ENCODE measurements at regions not wholly inside any gene's neighbourhood (a gene's known extent, or its start where the extent isn't known, plus 50 kb on each side); places are given as distances from the start of the nearest gene placed in this dataset.

GRCh38 chr7:106450716-106451115, 165.9 kb upstream of the NAMPT start:
- TF ChIP-seq CTCF (CRISPR knock-in tag; IDR thresholded peaks at IDR 0.05) (no peak), MED13 (CRISPR knock-in tag; IDR thresholded peaks at IDR 0.05) (no peak), GMEB1 (CRISPR knock-in tag; IDR thresholded peaks at IDR 0.05; ENCODE audit: borderline replicate concordance) (no peak), ZNF3 (CRISPR knock-in tag; IDR thresholded peaks at IDR 0.05) (no peak), RAD21 (CRISPR knock-in tag; IDR thresholded peaks at IDR 0.05) (no peak), REST (IDR thresholded peaks at IDR 0.05; ENCODE audit: borderline replicate concordance in 1 of 2, low read depth in 1 of 2, low read length in 2 of 2) (no peak), ZNF749 (CRISPR knock-in tag; IDR thresholded peaks at IDR 0.05; ENCODE audit: borderline replicate concordance) (no peak), USF2 (IDR thresholded peaks at IDR 0.05; ENCODE audit: low read depth, low read length) (no peak), USF2 (CRISPR knock-in tag; IDR thresholded peaks at IDR 0.05; ENCODE audit: borderline replicate concordance) (no peak), KAT7 (CRISPR knock-in tag; IDR thresholded peaks at IDR 0.05; ENCODE audit: borderline replicate concordance) (no peak), KDM3A (CRISPR knock-in tag; IDR thresholded peaks at IDR 0.05; ENCODE audit: low read depth) (no peak), KDM5B (CRISPR knock-in tag; IDR thresholded peaks at IDR 0.05; ENCODE audit: borderline replicate concordance) (no peak), RARA (CRISPR knock-in tag; IDR thresholded peaks at IDR 0.05) (no peak)

All from HepG2 (cell line).